NCI-H1694 treated with DMSO at 0.1 percent for 48 hours (cell line): ENCODE measurements at regions not wholly inside any gene's neighbourhood (a gene's known extent, or its start where the extent isn't known, plus 50 kb on each side); places are given as distances from the start of the nearest gene placed in this dataset.

ENCODE experiments used
- DNase-seq: peaks from one replicate; lab custom pipeline; 2025; lab: John Stamatoyannopoulos, UW

GRCh38 chr15:61530769-61531168 lies 301.7 kb upstream of the RORA start:
- DNase-seq: no peak

GRCh38 chr15:61528581-61528910 lies 299.4 kb upstream of the RORA start:
- peak; percentile 49 for DNase-seq

DNA sequence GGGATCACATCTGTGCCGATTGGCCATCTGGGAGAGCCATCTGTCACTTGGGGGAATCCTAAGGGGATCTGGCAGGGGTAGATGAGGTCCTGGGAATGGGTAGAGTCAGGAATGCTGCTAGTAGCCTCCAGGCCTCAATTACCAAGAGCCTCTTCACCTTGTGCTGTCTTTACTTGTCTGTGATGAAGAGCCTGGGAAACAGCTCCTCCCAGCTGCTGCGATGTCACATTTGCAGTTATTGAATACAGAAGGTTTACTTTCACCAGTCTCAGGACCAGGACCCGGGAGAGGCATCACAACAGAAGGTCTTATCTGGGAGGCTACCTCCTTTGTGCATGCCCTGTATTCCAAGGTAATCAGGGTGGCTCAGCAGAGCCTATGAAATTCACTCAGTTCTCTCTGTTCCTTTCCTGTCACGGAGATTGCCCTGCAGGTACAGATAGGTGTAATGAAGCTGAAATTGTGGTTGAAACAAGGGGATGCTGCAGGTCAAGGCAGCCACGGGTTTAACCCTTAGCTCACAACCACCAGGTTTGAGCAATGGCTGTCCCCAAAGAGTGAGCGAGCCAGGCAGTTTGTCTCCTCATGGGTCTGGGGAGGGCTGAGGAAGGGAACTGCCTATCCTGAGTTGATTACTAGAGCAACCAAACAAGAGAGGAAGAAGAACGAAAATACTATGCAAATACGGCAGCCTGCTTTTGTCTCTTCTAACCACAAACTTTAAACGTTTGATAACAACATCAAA lies 298.9 kb upstream of the RORA start:
- DNase-seq: peak; percentile 91

DNA sequence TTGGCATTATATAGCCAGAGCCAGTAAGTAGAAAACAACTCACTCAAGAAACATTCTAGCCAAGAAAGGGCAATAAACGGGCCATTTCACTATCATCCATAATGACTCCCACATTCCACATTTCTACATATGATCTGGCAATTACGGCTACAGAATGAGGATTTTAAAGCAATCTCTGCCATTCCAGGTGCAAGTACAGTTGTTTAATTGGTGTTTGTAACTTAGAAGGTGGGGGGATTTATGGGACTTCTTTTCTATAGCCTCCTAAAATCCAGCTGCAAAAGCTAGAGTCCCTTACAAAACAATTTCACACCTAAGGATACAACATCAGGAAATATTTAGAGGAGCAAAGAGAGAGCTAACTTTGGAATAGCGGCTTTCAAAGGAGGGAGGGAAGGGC lies 295.4 kb upstream of the RORA start:
- DNase-seq: no peak

DNA sequence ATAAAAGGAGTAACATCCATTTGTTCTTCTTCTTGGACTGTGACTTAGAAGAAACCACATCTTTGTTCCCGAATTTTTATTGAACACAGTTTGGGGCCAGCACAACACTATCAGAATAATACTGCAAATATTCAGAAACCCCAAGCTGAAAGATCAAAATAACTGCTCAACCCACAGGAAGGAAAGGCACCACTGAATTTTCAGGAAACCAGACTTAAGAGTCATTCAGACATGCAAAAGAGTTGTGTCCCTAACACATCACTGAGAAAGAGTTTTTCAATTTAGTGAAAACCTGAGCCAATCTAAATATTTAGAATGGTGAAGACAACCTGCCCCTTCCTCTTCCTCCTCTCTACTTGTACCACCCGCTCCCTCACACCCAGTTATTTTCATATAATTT lies 295.0 kb upstream of the RORA start:
- DNase-seq: no peak

DNA sequence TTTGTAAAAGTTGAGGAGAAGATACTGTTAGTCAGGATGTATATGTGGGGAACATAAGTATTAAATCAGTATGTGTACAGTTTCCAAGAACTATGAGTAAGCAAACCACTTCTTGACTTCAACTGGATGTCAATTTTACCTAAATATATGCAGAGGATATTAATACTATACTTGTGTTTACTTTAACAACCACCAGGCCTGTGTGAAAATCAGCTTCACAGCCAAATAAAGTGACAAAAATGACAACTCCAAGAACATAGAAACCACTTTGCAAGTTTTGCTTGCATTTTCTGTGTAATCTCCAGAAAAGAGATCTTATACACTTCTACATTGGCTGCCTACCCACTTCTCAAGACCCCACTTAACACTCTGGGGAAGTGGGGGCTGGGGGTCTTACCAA lies 293.3 kb upstream of the RORA start:
- DNase-seq: no peak

DNA sequence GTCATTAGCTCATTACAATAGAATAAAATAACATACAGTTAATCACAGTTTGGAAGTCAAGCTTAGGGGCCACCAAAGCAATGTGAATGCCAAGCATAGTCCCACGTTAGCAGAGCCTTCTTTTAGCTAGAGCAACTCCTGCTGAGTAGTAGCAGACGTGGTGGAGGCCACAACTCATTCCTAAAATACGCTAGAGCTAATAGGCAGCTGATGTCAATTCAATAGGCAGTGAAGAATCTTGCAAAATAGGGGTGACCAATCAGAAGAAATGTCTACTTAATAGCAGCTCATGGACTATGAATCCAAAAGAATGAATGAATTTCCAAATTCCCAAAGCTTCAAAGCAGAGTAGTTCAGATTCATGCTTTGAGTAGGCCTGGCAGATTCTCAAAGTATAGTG lies 292.9 kb upstream of the RORA start:
- DNase-seq: no peak

- DNase-seq: no peak
Measured at GRCh38 chr15:61519296-61519695, 290.2 kb upstream of the RORA start.

GRCh38 chr15:61518191-61518950 lies 289.3 kb upstream of the RORA start:
- no peak for DNase-seq

DNA sequence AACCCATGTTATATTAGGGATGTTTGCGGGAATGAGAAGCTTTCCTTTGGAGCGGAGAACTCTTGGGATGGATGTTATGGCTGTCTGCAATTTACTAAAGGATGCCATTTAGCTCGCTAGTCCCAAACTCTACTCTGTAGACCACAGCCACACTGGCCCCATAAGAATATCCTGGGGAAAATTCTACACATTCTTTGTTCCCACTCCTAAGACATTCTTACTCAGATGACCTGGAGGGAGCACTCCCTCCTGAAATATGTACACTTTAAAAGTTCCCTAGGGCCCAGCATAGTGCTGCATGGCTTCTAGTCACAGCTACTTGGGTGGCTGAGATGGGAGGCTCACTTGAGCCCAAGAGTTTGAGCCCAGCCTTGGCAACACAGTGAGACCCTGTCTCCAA lies 288.7 kb upstream of the RORA start:
- DNase-seq: no peak

GRCh38 chr15:61517335-61517734 lies 288.2 kb upstream of the RORA start:
- no peak for DNase-seq

GRCh38 chr15:61511756-61512155 lies 282.7 kb upstream of the RORA start:
- no peak for DNase-seq

GRCh38 chr15:61511089-61511488 lies 282.0 kb upstream of the RORA start:
- DNase-seq: no peak

- DNase-seq: no peak
Measured at GRCh38 chr15:61509327-61509840, 280.3 kb upstream of the RORA start.

- no peak for DNase-seq
Measured at GRCh38 chr15:61503383-61503969, 274.4 kb upstream of the RORA start.

- no peak for DNase-seq
Measured at GRCh38 chr15:61501815-61502389, 272.8 kb upstream of the RORA start.

DNA sequence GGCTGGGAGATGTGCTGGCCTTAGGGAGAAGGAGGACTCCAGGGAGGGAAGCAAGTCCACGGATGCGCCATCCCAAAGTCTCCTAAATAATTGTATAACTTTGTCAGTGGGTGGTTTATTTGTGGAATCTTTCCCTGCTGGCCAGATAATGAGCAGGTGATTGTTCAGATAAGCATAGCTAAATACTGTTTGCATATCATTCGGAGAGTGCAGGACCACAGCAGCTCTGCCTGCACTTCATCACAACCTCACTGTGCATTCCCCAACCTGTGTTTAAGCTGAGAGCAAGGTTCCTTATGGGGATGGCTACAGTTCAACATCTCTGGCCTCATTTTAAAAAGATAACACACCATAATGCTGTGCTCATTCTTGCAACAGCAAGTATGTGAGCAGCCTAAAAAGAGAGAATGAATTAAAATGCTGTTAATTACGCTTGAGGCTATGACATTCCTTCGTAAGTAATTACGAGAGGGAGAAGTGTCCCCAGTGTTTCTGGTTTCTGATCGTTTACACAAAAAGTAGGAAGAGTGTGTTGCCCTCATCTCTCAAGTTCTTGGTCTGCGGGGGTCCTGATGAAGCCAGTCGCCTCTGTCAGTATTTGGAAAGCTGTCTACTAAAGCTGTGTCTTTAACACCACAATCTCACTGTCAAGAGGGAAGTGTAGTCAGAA lies 272.0 kb upstream of the RORA start:
- DNase-seq: no peak

- DNase-seq: no peak
Measured at GRCh38 chr15:61500523-61500922, 271.4 kb upstream of the RORA start.

DNA sequence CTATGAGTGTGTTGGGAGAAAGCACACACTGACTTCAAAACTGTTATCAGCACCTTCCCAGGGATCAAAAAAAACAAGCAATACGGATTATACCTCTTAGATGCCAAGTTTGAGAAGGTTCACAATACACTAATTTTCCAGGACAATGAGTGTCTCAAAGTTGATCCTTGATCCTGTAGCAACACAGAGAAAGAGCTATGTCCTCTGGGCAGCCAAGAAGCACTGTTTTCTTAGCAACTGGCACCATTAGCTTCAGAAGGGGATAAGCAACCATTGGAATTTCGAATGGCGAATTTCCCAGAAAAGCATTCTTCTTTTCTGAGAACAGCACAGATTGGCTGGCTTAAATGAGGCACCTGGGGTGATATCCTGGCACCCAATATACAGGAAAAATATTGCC lies 270.3 kb upstream of the RORA start:
- DNase-seq: no peak

- DNase-seq: no peak
Measured at GRCh38 chr15:61489571-61489970, 260.5 kb upstream of the RORA start.

GRCh38 chr15:61483599-61483998 lies 254.5 kb upstream of the RORA start:
- DNase-seq: no peak

GRCh38 chr15:61481886-61482285 lies 252.8 kb upstream of the RORA start:
- no peak for DNase-seq
